NCI-H2171 (cell line): ENCODE measurements at regions not wholly inside any gene's neighbourhood (a gene's known extent, or its start where the extent isn't known, plus 50 kb on each side); places are given as distances from the start of the nearest gene placed in this dataset.

Experiments used
- DNase-seq: peaks from one replicate; lab custom pipeline; 2025; lab: John Stamatoyannopoulos, UW

GRCh38 chr17:36867716-36868341, 69.4 kb upstream of the LHX1 start:
- no peak for DNase-seq

- no peak for DNase-seq
Measured at GRCh38 chr17:36868777-36869176, 68.5 kb upstream of the LHX1 start.

- no peak for DNase-seq
Measured at GRCh38 chr17:36869441-36869840, 67.8 kb upstream of the LHX1 start.

DNA sequence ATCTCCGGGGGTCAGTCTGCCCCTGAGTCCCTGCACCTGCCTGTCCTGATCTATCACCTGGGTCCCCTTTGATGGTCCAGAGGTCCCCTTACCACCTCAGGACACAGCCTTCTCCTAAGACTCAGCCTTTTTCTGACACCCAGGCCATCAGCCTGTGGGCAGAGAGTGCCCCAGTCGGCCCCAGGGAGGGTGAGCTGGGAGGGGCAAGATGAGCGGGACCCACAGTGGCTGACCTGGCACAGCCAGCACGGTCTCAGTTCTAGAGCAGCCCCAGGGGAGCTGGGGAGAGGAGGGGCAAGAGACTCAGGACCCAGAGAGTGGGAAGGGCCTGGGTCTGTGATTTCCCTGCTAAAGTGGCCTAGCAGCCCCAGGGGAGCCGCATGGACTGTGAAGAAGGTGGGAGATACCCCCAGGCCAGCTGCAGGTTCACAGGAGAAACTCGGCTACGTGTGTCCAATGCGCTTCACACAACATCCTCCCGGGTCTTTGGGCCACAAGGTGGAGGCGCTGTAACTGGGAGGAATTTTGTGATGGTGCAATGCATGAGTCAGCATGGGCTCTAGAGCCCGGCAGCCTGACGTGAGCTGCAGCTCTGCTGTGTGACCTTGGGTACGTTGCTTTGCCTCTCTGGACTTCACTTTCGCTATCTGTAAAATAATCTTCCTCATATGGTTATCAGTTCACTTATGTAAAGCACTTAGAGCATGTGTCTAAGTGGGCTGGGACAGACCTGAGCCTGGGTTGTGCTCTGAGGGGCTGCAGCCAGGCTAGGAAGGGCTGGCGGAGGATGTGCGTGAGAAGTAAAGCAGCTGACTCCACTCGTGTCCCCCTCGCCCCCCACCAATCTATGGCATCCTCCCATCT, 67.2 kb upstream of the LHX1 start:
- DNase-seq: no peak

DNA sequence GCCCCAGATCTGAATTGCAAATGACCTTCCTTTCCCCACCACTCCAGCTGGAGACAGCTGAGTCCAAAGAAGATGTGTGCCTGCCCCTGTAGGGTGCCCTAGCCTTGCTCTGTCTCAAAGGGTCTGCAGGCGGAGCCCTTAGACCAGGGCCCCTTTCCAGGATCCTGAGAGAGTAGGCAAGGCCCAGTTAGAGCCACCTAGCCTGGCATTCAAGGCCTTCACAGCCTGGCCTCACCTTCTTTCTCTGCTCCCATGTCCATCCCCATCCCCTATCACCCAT, 66.6 kb upstream of the LHX1 start:
- DNase-seq: no peak

- no peak for DNase-seq
Measured at GRCh38 chr17:36875698-36876293, 61.5 kb upstream of the LHX1 start.

DNA sequence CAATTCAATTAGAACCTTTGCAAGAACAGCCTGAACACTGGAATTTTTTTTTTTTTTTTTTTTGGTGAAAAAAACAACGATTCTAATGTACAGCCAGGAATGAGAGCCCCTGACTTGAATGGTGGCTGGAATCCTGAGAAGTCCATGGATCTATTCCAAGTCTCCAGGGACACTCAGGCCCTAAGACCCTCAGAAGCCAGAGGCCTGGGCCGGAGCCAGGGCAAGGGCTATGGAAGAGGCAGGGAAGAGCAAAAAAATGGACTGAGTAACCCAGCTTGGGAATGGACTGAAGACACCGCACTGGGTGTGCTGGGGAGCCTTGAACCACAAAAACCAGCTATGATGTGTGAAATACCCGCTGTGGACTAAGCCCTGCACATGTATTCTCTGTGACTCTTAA, 60.3 kb upstream of the LHX1 start:
- no peak for DNase-seq

- DNase-seq: no peak
Measured at GRCh38 chr17:36877771-36878170, 59.5 kb upstream of the LHX1 start.

GRCh38 chr17:36878216-36878615, 59.1 kb upstream of the LHX1 start:
- no peak for DNase-seq

GRCh38 chr17:36879027-36879426, 58.2 kb upstream of the LHX1 start:
- no peak for DNase-seq

GRCh38 chr17:36879624-36880131, 57.6 kb upstream of the LHX1 start:
- no peak for DNase-seq

DNA sequence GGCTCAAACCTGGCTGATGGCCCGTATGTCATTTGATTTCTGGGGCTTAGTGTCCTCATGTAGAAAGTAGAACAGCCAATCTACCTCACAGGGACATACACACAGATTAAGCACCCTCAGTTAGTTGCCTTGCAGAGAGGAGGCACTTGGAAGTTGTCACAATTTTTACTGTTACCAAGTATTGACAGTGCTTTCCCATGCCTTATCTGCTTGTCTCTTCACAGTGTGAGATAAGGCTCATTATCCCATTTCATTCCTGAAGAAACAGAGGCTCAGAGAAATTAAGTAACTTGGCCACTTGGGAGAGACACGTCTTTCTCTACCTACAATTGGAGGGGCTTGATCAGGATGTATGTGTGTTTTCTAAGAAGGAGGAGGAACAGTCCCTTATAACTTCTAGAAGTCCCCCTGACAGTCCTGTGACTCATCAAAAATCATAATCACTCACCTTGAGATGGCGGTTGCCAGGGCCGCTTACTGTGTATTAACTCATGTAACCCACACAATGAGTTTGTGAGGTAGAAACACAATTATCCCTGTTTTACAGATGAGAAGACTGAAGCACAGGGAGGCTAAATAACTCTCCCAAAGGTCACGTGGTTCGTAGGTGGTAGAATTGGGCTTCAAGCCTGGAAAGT, 56.9 kb upstream of the LHX1 start:
- DNase-seq: no peak

GRCh38 chr17:36881323-36881722, 56.0 kb upstream of the LHX1 start:
- DNase-seq: no peak

GRCh38 chr17:36884495-36885152, 52.7 kb upstream of the LHX1 start:
- DNase-seq: no peak

DNA sequence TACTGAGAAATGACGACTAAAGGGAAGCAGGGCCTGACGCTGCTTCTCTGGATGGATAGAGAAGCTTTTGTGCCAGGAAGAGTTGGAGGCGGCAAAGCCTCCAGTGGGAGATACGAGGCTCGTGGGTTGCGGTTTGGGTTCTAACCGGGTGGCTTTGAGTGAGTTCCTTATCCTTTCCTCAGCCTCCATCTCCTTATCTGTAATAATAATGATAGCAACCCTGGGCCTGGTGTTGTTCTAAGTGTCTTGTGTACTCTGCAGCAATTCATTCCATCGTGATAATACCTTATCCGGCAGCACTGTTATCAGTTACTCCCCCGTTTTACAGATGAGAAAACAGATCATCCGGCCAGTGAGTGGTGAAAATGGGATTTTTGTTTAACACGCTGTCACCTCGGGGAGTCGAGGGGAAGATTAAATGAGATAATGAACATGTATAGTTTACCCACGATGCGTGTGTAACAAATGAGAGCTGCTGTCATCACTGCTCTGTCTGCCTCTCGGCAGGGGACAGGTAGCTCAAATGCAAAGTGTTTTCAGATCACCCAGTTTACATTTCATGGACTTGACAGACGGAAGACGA, 52.0 kb upstream of the LHX1 start:
- DNase-seq: no peak

- DNase-seq: no peak
Measured at GRCh38 chr17:36885771-36886377, 51.4 kb upstream of the LHX1 start.
